Right lobe of liver (tissue), 6 donors: ENCODE measurements at regions not wholly inside any gene's neighbourhood (a gene's known extent, or its start where the extent isn't known, plus 50 kb on each side); places are given as distances from the start of the nearest gene placed in this dataset.

Experiments
- ATAC-seq, 4 donors: fragments of 200-7000 bp; cut with Tn5 transposase; one replicate each; pipeline ENCODE4 v1.9.1; 2020; ENCODE audit warnings: mild to moderate bottlenecking in 4 of 4, moderate library complexity in 4 of 4
- DNase-seq, 3 donors: peaks; one replicate each; pipeline ENCODE4 v3.0.0-alpha.2; 2020
- H3K27ac ChIP-seq, 3 donors: fragments of 200-600 bp; one replicate each; pipeline ENCODE4 v1.8.0; 2022
- H3K27me3 ChIP-seq, 2 donors: fragments of 200-600 bp; one replicate each; pipeline ENCODE4 v1.8.0; 2022
- H3K36me3 ChIP-seq, 4 donors: fragments of 200-600 bp; sonication (generic) in 1 of 4; one replicate each; pipeline versions ENCODE4 v1.5.1 to v1.8.0; 2017 to 2022; ENCODE audit warnings: control low read depth in 1 of 4
- H3K4me1 ChIP-seq, 4 donors: fragments of 200-600 bp; sonication (generic) in 1 of 4; one replicate each; pipeline versions ENCODE4 v1.5.1 to v1.8.0; 2017 to 2022; ENCODE audit warnings: control low read depth in 1 of 4
- H3K4me3 ChIP-seq, 3 donors: fragments of 200-600 bp; one replicate each; pipeline ENCODE4 v1.8.0; 2022
- H3K9me3 ChIP-seq, 4 donors: fragments of 200-600 bp; sonication (generic) in 1 of 4; one replicate each; pipeline versions ENCODE4 v1.5.1 to v1.8.0; 2017 to 2022; ENCODE audit warnings: control low read depth in 1 of 4
- CTCF ChIP-seq, 4 donors: fragments of 200-600 bp in 3 of 4; fragments of 450-650 bp in 1 of 4; IDR thresholded peaks; one replicate each; pipeline versions ENCODE4 v1.5.1 to v1.8.0; 2016 to 2022; ENCODE audit warnings: antibody characterized with exemption in 4 of 4, mild to moderate bottlenecking in 2 of 4
- POLR2A ChIP-seq: fragments of 450-650 bp; IDR thresholded peaks from one replicate; pipeline ENCODE4 v1.6.1; 2017; ENCODE audit warnings: antibody characterized with exemption, mild to moderate bottlenecking
- whole genome bisulfite sequencing: methylation state at CpG from one replicate; pipeline ENCODE4 v1.1.6; 2018; ENCODE audit warnings: low coverage, low lambda C conversion rate; ENCODE audit not compliant: insufficient coverage; ENCODE audit errors: missing lambda C conversion rate; 5-methylcytosine and 5-hydroxymethylcytosine counted together
- intact Hi-C, 2 donors: fragments of 100-400 bp; cut with DNase I; formaldehyde crosslinking; loops; one replicate each; pipeline versions ENCODE4 v1.11.2 to v1.14.1; 2022
- donor health status: DM: no; HTN: yes; CAD: no.
- donor health status: DM: no; HTN: no; CAD: no.
- donor health status: DM: no; HTN: no; CAD: no.
- donor health status: DM: no; HTN: yes; CAD: no.
- donor health status: DM: no; HTN: yes; CAD: no.

DNA sequence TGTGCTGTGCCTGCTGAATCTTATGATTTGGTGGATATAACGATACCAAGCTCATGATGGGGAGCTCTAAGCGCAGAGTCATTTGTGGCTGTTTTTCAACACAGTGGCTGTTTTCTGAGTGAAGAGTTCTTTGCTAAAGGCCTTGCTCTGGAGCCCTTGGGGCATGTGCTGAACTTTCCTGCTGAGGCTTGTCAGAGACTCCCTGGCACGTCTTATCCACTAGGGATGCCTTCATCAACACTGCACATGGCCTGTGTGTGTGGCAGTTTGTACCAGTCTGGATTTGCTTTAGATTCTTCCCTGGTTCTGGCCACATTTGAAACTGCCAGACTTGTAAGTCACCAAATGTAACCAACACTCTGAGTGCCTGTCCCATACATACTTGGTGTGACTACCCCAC is 188.2 kb downstream of the DMRT2 start:
- ATAC-seq: no peak
- Histone ChIP-seq H3K36me3 (no peaks in the 10 kb centered on the region), H3K4me3 (no peak overlapping the region), H3K9me3 (no peaks in the 10 kb centered on the region), H3K27ac (no peak overlapping the region), H3K27me3 (no peaks in the 10 kb centered on the region), H3K4me1 (peaks cover 0 to 7% (median 2%) of the 10 kb centered on the region in 4 donors)
- no peak for DNase-seq
- intact Hi-C loops: no loop called here
- 100% methylated on average over 1 of the region's 3 CpGs for WGBS
- TF ChIP-seq CTCF (IDR thresholded peaks at IDR 0.05): no peak
- no peak for TF ChIP-seq POLR2A

DNA sequence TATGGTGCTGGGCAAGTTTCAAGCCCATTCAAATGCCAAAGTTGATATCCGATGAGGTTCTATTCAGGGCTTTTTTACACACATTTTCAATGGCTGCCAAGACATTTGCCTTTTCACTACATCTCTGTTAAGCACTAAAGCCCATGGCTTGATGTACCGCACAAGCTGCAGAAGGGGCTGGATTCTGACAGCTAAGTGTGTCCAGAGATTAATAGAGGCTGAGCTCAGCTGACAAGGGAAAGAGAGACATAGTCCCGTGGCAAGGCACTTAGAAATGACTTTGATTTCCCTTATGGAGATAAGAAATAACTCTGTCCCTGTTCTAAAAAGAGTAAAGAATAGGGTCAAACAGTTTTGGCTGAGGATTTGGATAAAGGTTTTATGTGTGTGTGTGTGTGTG is 198.6 kb downstream of the DMRT2 start:
- peaks cover 0 to 6% (median 2%) of the 10 kb centered on the region in 4 donors for H3K4me1 ChIP-seq
- H3K9me3 ChIP-seq: no peaks in the 10 kb centered on the region
- DNase-seq: no peak
- no peaks in the 10 kb centered on the region for H3K27me3 ChIP-seq
- TF ChIP-seq POLR2A: no peak
- TF ChIP-seq CTCF (IDR thresholded peaks at IDR 0.05): no peak
- ATAC-seq: no peak
- H3K36me3 ChIP-seq: no peaks in the 10 kb centered on the region
- H3K4me3 ChIP-seq: no peak overlapping the region
- intact Hi-C loops: no loop called here
- 73% methylated on average over 3 of the region's 3 CpGs for WGBS
- no peak overlapping the region for H3K27ac ChIP-seq

DNA sequence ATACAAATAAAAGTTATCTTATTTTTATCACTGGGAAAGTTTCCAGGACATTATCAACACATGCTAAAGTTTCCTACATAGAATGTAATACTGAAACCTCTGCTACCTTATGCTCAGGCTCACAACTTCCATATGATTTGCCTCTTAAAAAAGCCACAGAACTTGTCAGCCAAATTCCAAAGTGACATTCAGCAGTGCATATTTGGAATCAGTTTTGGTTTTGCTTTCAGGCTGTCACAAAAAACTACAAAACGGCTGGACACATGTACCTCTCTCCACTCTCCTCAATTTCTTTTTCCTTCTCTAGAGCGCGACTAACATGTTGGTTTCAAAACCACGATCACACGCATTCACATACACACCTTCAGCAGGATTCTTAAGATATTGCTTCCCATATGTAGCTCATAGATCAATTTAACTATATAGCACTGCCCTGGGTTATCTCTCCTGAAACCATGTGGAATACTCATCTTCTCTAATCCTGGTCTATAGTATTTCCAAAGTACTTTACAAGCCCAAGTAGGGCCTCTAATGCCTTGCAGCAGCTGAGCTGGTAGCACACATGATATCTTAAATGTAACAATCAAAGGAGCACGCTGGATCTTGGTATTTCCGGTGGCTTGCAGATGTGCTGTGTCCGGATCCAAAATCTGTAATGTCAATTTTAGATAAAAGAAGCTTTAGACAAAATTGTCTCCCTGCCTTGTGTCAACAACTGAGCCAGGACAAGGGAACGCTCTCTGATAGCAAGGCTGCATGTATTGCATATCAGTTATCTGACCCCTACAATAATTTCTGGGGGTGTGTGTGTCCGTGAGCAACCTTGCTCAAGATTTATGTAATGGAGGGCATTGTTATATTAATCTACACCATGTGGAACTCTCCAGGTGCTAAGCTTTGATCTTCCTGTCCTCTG is 203.2 kb downstream of the DMRT2 start:
- ATAC-seq (peak; percentile 38 to 75 (median 68)), DNase-seq (no peak)
- no peak for TF ChIP-seq CTCF (IDR thresholded peaks at IDR 0.05)
- no peak for TF ChIP-seq POLR2A
- Histone ChIP-seq H3K4me3 (no peak overlapping the region), H3K4me1 (peaks cover 0 to 8% (median 2%) of the 10 kb centered on the region in 4 donors), H3K27ac (no peak overlapping the region), H3K27me3 (no peaks in the 10 kb centered on the region), H3K9me3 (no peaks in the 10 kb centered on the region), H3K36me3 (no peaks in the 10 kb centered on the region)
- intact Hi-C loops: no loop called here
- WGBS: 26% methylated on average over 10 of the region's 10 CpGs

- Histone ChIP-seq H3K27ac (no peak overlapping the region), H3K27me3 (no peaks in the 10 kb centered on the region), H3K4me1 (peaks cover 0 to 8% (median 2%) of the 10 kb centered on the region in 4 donors), H3K9me3 (no peaks in the 10 kb centered on the region), H3K36me3 (no peaks in the 10 kb centered on the region), H3K4me3 (no peak overlapping the region)
- 69% methylated on average over 5 of the region's 5 CpGs for WGBS
- no peak for TF ChIP-seq CTCF (IDR thresholded peaks at IDR 0.05)
- no peak for TF ChIP-seq POLR2A
- ATAC-seq: no peak
- no peak for DNase-seq
- intact Hi-C loops: no loop called here
Observed at GRCh38 chr9:1254071-1254470, 203.9 kb downstream of the DMRT2 start.
